Pancreas (tissue), 10 donors: ENCODE measurements at regions not wholly inside any gene's neighbourhood (a gene's known extent, or its start where the extent isn't known, plus 50 kb on each side); places are given as distances from the start of the nearest gene placed in this dataset.

Experiments used
- ATAC-seq, 4 donors: fragments of 200-7000 bp; cut with Tn5 transposase; one replicate each; pipeline versions ENCODE4 v1.8.0 to v1.9.1; 2020; ENCODE audit warnings: mild to moderate bottlenecking in 4 of 4, moderate library complexity in 4 of 4
- DNase-seq, 6 donors: peaks; one replicate each; pipeline ENCODE4 v3.0.0-alpha.2; 2020
- FAIRE-seq: peaks from 2 replicates; lab custom pipeline; 2012; peaks lifted over from hg19 to GRCh38; lab: Jason Lieb, UNC
- H3K27ac ChIP-seq, 4 donors: fragments of 200-600 bp; sonication (generic); 1 replicate in 3 of 4; 2 replicates in 1 of 4; pipeline versions ENCODE4 v1.5.0 to v1.8.0; 2020
- H3K27me3 ChIP-seq, 4 donors: fragments of 200-600 bp; one replicate each; pipeline ENCODE4 v1.8.0; 2021
- H3K36me3 ChIP-seq, 3 donors: fragments of 200-600 bp; sonication (generic) in 1 of 3; one replicate each; pipeline versions ENCODE4 v1.5.0 to v1.8.0; 2020 to 2021
- H3K4me1 ChIP-seq, 3 donors: fragments of 200-600 bp; one replicate each; pipeline ENCODE4 v1.8.0; 2021
- H3K4me3 ChIP-seq, 4 donors: fragments of 200-600 bp; sonication (generic) in 2 of 4; one replicate each; pipeline versions ENCODE4 v1.5.0 to v1.8.0; 2020 to 2021
- H3K9me3 ChIP-seq, 4 donors: fragments of 200-600 bp; one replicate each; pipeline ENCODE4 v1.8.0; 2021
- CTCF ChIP-seq, 4 donors: fragments of 200-600 bp; sonication (generic) in 3 of 4; IDR thresholded peaks; one replicate each; pipeline versions ENCODE4 v1.5.0 to v1.8.0; 2021; ENCODE audit warnings: antibody characterized with exemption in 4 of 4
- WGBS, 2 donors: extraction: QIAGEN DNeasy Blood & Tissue Kit; methylation state at CpG; one replicate each; pipeline ENCODE4 v1.1.7; 2013; 5-methylcytosine and 5-hydroxymethylcytosine counted together
- intact Hi-C, 3 donors: fragments of 100-400 bp; cut with DNase I; formaldehyde crosslinking; loops; one replicate each; pipeline versions ENCODE4 v1.11.1 to v1.14.2; 2022
- donor health status: healthy with polysubstance abuse.
- donor health status: DM: no; HTN: no; CAD: no; lungs with moderate emphysema.
- donor health status: DM: no; HTN: no; CAD: no.
- donor health status: control.
- donor health status: control.
- donor health status: Bipolar disorder and iron deficiency.
- donor health status: DM: yes; HTN: yes; CAD: no.
- donor health status: DM: no; HTN: no; CAD: no.
- donor health status: DM: no; HTN: no; CAD: no.
- donor health status: DM: yes; HTN: yes; CAD: no.

GRCh38 chr2:106953779-106954178 lies 67.8 kb upstream of the ST6GAL2 start:
- Histone ChIP-seq H3K4me1 (no peaks in the 10 kb centered on the region), H3K4me3 (no peak overlapping the region), H3K27me3 (peaks cover 0 to 5% (median 0%) of the 10 kb centered on the region in 4 donors), H3K9me3 (no peaks in the 10 kb centered on the region), H3K27ac (no peak overlapping the region), H3K36me3 (no peaks in the 10 kb centered on the region)
- no peak for TF ChIP-seq CTCF (IDR thresholded peaks at IDR 0.05)
- FAIRE-seq, result no peak
- no peak for ATAC-seq
- DNase-seq, result no peak
- 39 to 46% methylated on average over 5 of the region's 5 CpGs for WGBS, 2 donors
- intact Hi-C loops, result no loop called here

GRCh38 chr2:106954304-106954703 lies 68.3 kb upstream of the ST6GAL2 start:
- ATAC-seq (no peak), DNase-seq (no peak), FAIRE-seq (no peak)
- intact Hi-C loops, result no loop called here
- H3K36me3 ChIP-seq, result no peaks in the 10 kb centered on the region
- no peak overlapping the region for H3K27ac ChIP-seq
- 35 to 46% methylated on average over 3 of the region's 3 CpGs for WGBS, 2 donors
- H3K9me3 ChIP-seq, result no peaks in the 10 kb centered on the region
- no peaks in the 10 kb centered on the region for H3K4me1 ChIP-seq
- TF ChIP-seq CTCF (IDR thresholded peaks at IDR 0.05), result no peak
- no peak overlapping the region for H3K4me3 ChIP-seq
- peaks cover 0 to 5% (median 0%) of the 10 kb centered on the region in 4 donors for H3K27me3 ChIP-seq

GRCh38 chr2:106956416-106956815 lies 70.4 kb upstream of the ST6GAL2 start:
- Histone ChIP-seq H3K9me3 (no peaks in the 10 kb centered on the region), H3K27me3 (peaks cover 0 to 5% (median 0%) of the 10 kb centered on the region in 4 donors), H3K36me3 (no peaks in the 10 kb centered on the region), H3K4me3 (no peak overlapping the region), H3K4me1 (no peaks in the 10 kb centered on the region), H3K27ac (no peak overlapping the region)
- 43 to 51% methylated on average over 7 of the region's 7 CpGs for WGBS, 2 donors
- intact Hi-C loops, result no loop called here
- ATAC-seq (no peak), FAIRE-seq (no peak), DNase-seq (no peak)
- TF ChIP-seq CTCF (IDR thresholded peaks at IDR 0.05), result no peak

- peak in 1 of 4 donors; percentile 41 for ATAC-seq
- WGBS, 2 donors, result 43 to 60% methylated on average over 3 of the region's 3 CpGs
- Histone ChIP-seq H3K36me3 (no peaks in the 10 kb centered on the region), H3K4me3 (no peak overlapping the region), H3K27ac (no peak overlapping the region), H3K27me3 (peaks cover 0 to 5% (median 0%) of the 10 kb centered on the region in 4 donors), H3K9me3 (no peaks in the 10 kb centered on the region), H3K4me1 (no peaks in the 10 kb centered on the region)
- FAIRE-seq, result no peak
- DNase-seq, result no peak
- intact Hi-C loops, result no loop called here
- no peak for TF ChIP-seq CTCF (IDR thresholded peaks at IDR 0.05)
These were observed 70.9 kb upstream of the ST6GAL2 start for GRCh38 chr2:106956879-106957278.

GRCh38 chr2:106959975-106960682 lies 74.2 kb upstream of the ST6GAL2 start:
- ATAC-seq (no peak), DNase-seq (no peak), FAIRE-seq (no peak)
- intact Hi-C loops, result no loop called here
- H3K27ac ChIP-seq, result no peak overlapping the region
- H3K9me3 ChIP-seq, result no peaks in the 10 kb centered on the region
- no peak overlapping the region for H3K4me3 ChIP-seq
- 33 to 44% methylated on average over 1 of the region's 1 CpG for WGBS, 2 donors
- no peaks in the 10 kb centered on the region for H3K36me3 ChIP-seq
- TF ChIP-seq CTCF (IDR thresholded peaks at IDR 0.05), result no peak
- no peaks in the 10 kb centered on the region for H3K4me1 ChIP-seq
- H3K27me3 ChIP-seq, result peaks cover 0 to 5% (median 0%) of the 10 kb centered on the region in 4 donors
